HFF-Myc (cell line): ENCODE measurements at regions not wholly inside any gene's neighbourhood (a gene's known extent, or its start where the extent isn't known, plus 50 kb on each side); places are given as distances from the start of the nearest gene placed in this dataset.

ENCODE experiments used
- DNase-seq: peaks from one replicate; pipeline ENCODE4 v3.0.0-alpha.2; 2011; ENCODE audit warnings: low read depth; ENCODE audit errors: extremely low read depth
- H3K4me3 ChIP-seq: replicated peaks from 2 replicates; pipeline ENCODE4 v1.5.1; 2011; ENCODE audit warnings: low read depth, mild to moderate bottlenecking, control low read depth, low read length
- CTCF ChIP-seq: IDR thresholded peaks from 2 replicates; pipeline ENCODE4 v1.5.1; 2012; ENCODE audit warnings: mild to moderate bottlenecking, low read depth, low read length, control low read depth; ENCODE audit errors: missing control alignments

GRCh38 chr1:235925016-235925415 is 58.3 kb upstream of the LYST start:
- H3K4me3 ChIP-seq, result no peak overlapping the region
- no peak for TF ChIP-seq CTCF
- no peak for DNase-seq

GRCh38 chr1:235923466-235924021 is 56.8 kb upstream of the LYST start:
- H3K4me3 ChIP-seq, result no peak overlapping the region
- DNase-seq, result no peak

GRCh38 chr1:235920596-235921375 is 54.1 kb upstream of the LYST start:
- H3K4me3 ChIP-seq, result no peak overlapping the region
- TF ChIP-seq CTCF, result no peak
- DNase-seq, result no peak

More at GRCh38 chr1:235923466-235924021, 56.8 kb upstream of the LYST start:
- no peak for TF ChIP-seq CTCF

- TF ChIP-seq CTCF, result no peak
- no peak for DNase-seq
- H3K4me3 ChIP-seq, result no peak overlapping the region
These were observed 53.2 kb upstream of the LYST start for GRCh38 chr1:235919833-235920441.

GRCh38 chr1:235919127-235919832 is 52.6 kb upstream of the LYST start:
- no peak overlapping the region for H3K4me3 ChIP-seq
- TF ChIP-seq CTCF, result no peak
- no peak for DNase-seq

- no peak overlapping the region for H3K4me3 ChIP-seq
- no peak for TF ChIP-seq CTCF
- no peak for DNase-seq
These were observed 51.8 kb upstream of the LYST start for GRCh38 chr1:235918465-235918864.
